ENCODE measurements at regions not wholly inside any gene's neighbourhood (a gene's known extent, or its start where the extent isn't known, plus 50 kb on each side); places are given as distances from the start of the nearest gene placed in this dataset.

DNA sequence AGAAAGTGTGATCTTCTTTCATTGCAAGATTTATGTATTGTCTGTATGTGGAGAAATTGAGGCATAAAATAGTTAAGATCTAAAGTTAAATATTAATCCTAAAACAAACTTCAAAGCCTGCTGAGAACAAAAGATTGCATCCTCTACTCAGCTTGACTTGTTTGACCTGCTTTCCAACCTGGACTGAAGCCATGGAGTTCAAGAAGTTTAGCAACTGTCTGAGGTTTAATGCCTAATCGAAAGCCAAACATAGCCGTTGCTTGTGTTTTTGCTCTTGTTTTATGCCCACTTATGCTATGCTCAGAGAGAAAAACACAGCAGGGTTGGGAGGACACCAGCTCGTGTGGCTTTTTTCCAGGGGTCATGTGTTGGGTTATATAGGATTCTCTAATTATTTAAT is 135.6 kb downstream of the NUFIP1 start (continued):
- TF ChIP-seq, protein P1, sequence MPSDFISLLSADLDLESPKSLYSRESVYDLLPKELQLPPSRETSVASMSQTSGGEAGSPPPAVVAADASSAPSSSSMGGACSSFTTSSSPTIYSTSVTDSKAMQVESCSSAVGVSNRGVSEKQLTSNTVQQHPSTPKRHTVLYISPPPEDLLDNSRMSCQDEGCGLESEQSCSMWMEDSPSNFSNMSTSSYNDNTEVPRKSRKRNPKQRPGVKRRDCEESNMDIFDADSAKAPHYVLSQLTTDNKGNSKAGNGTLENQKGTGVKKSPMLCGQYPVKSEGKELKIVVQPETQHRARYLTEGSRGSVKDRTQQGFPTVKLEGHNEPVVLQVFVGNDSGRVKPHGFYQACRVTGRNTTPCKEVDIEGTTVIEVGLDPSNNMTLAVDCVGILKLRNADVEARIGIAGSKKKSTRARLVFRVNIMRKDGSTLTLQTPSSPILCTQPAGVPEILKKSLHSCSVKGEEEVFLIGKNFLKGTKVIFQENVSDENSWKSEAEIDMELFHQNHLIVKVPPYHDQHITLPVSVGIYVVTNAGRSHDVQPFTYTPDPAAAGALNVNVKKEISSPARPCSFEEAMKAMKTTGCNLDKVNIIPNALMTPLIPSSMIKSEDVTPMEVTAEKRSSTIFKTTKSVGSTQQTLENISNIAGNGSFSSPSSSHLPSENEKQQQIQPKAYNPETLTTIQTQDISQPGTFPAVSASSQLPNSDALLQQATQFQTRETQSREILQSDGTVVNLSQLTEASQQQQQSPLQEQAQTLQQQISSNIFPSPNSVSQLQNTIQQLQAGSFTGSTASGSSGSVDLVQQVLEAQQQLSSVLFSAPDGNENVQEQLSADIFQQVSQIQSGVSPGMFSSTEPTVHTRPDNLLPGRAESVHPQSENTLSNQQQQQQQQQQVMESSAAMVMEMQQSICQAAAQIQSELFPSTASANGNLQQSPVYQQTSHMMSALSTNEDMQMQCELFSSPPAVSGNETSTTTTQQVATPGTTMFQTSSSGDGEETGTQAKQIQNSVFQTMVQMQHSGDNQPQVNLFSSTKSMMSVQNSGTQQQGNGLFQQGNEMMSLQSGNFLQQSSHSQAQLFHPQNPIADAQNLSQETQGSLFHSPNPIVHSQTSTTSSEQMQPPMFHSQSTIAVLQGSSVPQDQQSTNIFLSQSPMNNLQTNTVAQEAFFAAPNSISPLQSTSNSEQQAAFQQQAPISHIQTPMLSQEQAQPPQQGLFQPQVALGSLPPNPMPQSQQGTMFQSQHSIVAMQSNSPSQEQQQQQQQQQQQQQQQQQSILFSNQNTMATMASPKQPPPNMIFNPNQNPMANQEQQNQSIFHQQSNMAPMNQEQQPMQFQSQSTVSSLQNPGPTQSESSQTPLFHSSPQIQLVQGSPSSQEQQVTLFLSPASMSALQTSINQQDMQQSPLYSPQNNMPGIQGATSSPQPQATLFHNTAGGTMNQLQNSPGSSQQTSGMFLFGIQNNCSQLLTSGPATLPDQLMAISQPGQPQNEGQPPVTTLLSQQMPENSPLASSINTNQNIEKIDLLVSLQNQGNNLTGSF (CRISPR knock-in tag; IDR thresholded peaks at IDR 0.05): no peak
- TF ChIP-seq, protein P2, sequence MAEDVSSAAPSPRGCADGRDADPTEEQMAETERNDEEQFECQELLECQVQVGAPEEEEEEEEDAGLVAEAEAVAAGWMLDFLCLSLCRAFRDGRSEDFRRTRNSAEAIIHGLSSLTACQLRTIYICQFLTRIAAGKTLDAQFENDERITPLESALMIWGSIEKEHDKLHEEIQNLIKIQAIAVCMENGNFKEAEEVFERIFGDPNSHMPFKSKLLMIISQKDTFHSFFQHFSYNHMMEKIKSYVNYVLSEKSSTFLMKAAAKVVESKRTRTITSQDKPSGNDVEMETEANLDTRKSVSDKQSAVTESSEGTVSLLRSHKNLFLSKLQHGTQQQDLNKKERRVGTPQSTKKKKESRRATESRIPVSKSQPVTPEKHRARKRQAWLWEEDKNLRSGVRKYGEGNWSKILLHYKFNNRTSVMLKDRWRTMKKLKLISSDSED (CRISPR knock-in tag; IDR thresholded peaks at IDR 0.05): no peak
- no peak for TF ChIP-seq ZNF264 (CRISPR knock-in tag; IDR thresholded peaks at IDR 0.05)
- TF ChIP-seq STAT5B (CRISPR knock-in tag; IDR thresholded peaks at IDR 0.05): no peak
- TF ChIP-seq MIXL1 (CRISPR knock-in tag; IDR thresholded peaks at IDR 0.05): no peak
- TF ChIP-seq CBX1 (IDR thresholded peaks at IDR 0.05; ENCODE audit: low read depth): no peak
- TF ChIP-seq POLR2AphosphoS5 (IDR thresholded peaks at IDR 0.05; ENCODE audit: low read depth, low read length): no peak
- peak; percentile 79 for TF ChIP-seq GATAD2A (CRISPR knock-in tag; IDR thresholded peaks at IDR 0.05)
- TF ChIP-seq, protein P3, sequence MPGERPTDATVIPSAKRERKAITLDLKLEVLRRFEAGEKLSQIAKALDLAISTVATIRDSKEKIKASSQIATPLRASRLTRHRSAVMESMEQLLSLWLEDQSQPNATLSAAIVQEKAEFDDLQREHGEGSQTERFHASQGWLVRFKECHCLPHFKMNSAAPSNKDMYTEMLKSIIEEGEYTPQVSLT (CRISPR knock-in tag; IDR thresholded peaks at IDR 0.05; ENCODE audit: borderline replicate concordance, low read depth): no peak
- TF ChIP-seq, protein P4, sequence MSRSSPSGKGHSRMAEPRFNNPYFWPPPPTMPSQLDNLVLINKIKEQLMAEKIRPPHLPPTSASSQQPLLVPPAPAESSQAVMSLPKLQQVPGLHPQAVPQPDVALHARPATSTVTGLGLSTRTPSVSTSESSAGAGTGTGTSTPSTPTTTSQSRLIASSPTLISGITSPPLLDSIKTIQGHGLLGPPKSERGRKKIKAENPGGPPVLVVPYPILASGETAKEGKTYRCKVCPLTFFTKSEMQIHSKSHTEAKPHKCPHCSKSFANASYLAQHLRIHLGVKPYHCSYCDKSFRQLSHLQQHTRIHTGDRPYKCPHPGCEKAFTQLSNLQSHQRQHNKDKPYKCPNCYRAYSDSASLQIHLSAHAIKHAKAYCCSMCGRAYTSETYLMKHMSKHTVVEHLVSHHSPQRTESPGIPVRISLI (CRISPR knock-in tag; IDR thresholded peaks at IDR 0.05; ENCODE audit: borderline replicate concordance): no peak
- TF ChIP-seq NFE2L2 (IDR thresholded peaks at IDR 0.05; ENCODE audit: low read length): no peak
